ENCODE measurements at regions not wholly inside any gene's neighbourhood (a gene's known extent, or its start where the extent isn't known, plus 50 kb on each side); places are given as distances from the start of the nearest gene placed in this dataset.
A peak's percentile ranks its signal among the peaks of the same experiment; 100 is the strongest.

- Mint-ChIP-seq H3K4me3 (no peak overlapping the region), H3K36me3 (no peaks in the 10 kb centered on the region), H3K27me3 (peaks cover 0 to 6% of the 10 kb centered on the region in 2 donors), H3K27ac (no peak overlapping the region), H3K4me1 (no peaks in the 10 kb centered on the region), H3K9me3 (no peaks in the 10 kb centered on the region)
- DNase-seq: no peak
- no peak for ATAC-seq (replicated peaks)
Measured at GRCh38 chr4:54554339-54554990, 103.3 kb upstream of the KIT start.

DNA sequence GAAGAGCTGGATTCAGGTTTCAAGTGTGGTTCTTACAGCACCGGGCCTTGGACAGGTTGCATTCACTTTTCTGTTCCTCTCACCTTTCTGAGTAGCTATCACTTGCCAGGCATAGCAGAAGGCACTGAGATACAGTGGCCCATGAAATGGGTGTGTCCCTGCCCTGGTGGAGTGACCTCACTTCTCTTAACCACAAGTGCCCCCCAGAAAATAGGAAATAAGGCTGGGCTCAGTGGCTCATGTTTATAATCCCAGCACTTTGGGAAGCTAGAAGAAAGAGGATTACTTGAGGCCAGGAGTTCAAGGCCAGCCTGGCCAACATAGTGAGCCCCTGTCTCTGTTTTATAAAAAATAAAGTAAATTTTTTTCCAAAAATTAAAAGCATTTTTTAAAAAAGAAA is 101.7 kb upstream of the KIT start:
- ATAC-seq (replicated peaks): no peak
- H3K36me3 Mint-ChIP-seq: no peaks in the 10 kb centered on the region
- DNase-seq: no peak
- H3K27ac Mint-ChIP-seq: no peak overlapping the region
- H3K4me1 Mint-ChIP-seq: no peaks in the 10 kb centered on the region
- H3K9me3 Mint-ChIP-seq: no peaks in the 10 kb centered on the region
- H3K4me3 Mint-ChIP-seq: no peak overlapping the region
- peaks cover 0 to 6% of the 10 kb centered on the region in 2 donors for H3K27me3 Mint-ChIP-seq

DNA sequence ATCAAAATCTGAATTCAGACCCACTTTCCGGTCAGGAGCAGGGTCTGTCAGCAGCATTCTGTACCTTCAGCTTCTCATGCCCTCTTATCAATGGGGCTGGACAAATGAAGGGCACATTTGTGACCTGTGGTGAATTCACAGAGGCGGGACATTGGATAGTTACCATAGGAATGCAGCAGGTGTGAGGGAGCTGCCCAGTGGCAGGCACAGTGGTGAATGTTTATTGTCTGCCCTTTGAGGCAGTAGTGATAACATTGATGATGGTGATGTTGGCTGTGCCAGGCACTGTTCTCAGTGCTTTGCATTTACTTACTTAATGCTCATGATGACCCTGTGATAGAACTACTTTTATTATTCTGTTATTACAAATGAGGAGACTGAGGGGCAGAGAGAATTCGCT is 101.2 kb upstream of the KIT start:
- Mint-ChIP-seq H3K4me3 (no peak overlapping the region), H3K27ac (no peak overlapping the region), H3K4me1 (no peaks in the 10 kb centered on the region), H3K27me3 (peaks cover 0 to 6% of the 10 kb centered on the region in 2 donors), H3K9me3 (no peaks in the 10 kb centered on the region), H3K36me3 (no peaks in the 10 kb centered on the region)
- ATAC-seq (replicated peaks) (no peak), DNase-seq (no peak)

GRCh38 chr4:54558889-54559677 is 98.7 kb upstream of the KIT start:
- H3K27me3 Mint-ChIP-seq: peaks cover 0 to 6% of the 10 kb centered on the region in 2 donors
- H3K4me1 Mint-ChIP-seq: no peaks in the 10 kb centered on the region
- no peak overlapping the region for H3K27ac Mint-ChIP-seq
- H3K4me3 Mint-ChIP-seq: no peak overlapping the region
- DNase-seq: no peak
- H3K9me3 Mint-ChIP-seq: no peaks in the 10 kb centered on the region
- H3K36me3 Mint-ChIP-seq: no peaks in the 10 kb centered on the region
- no peak for ATAC-seq (replicated peaks)

GRCh38 chr4:54560513-54560912 is 97.2 kb upstream of the KIT start:
- H3K27ac Mint-ChIP-seq: no peak overlapping the region
- no peak for DNase-seq
- ATAC-seq (replicated peaks): no peak
- no peaks in the 10 kb centered on the region for H3K36me3 Mint-ChIP-seq
- no peak overlapping the region for H3K4me3 Mint-ChIP-seq
- peaks cover 0 to 6% of the 10 kb centered on the region in 2 donors for H3K27me3 Mint-ChIP-seq
- peaks cover 0 to 2% of the 10 kb centered on the region in 2 donors for H3K4me1 Mint-ChIP-seq
- H3K9me3 Mint-ChIP-seq: no peaks in the 10 kb centered on the region

GRCh38 chr4:54561940-54562339 is 95.8 kb upstream of the KIT start:
- ATAC-seq (replicated peaks): no peak
- Mint-ChIP-seq H3K4me1 (peaks cover 5 to 8% of the 10 kb centered on the region in 2 donors), H3K27ac (no peak overlapping the region), H3K9me3 (no peaks in the 10 kb centered on the region), H3K4me3 (no peak overlapping the region), H3K27me3 (peaks cover 0 to 6% of the 10 kb centered on the region in 2 donors), H3K36me3 (no peaks in the 10 kb centered on the region)
- no peak for DNase-seq

GRCh38 chr4:54566608-54567007 is 91.1 kb upstream of the KIT start:
- ATAC-seq (replicated peaks) (peak in 1 of 2 donors; percentile 14), DNase-seq (no peak)
- H3K27ac Mint-ChIP-seq: no peak overlapping the region
- H3K9me3 Mint-ChIP-seq: no peaks in the 10 kb centered on the region
- no peaks in the 10 kb centered on the region for H3K36me3 Mint-ChIP-seq
- no peak overlapping the region for H3K4me3 Mint-ChIP-seq
- peaks cover 6 to 8% of the 10 kb centered on the region in 2 donors for H3K4me1 Mint-ChIP-seq
- H3K27me3 Mint-ChIP-seq: no peaks in the 10 kb centered on the region

- Mint-ChIP-seq H3K36me3 (no peaks in the 10 kb centered on the region), H3K27ac (no peak overlapping the region), H3K4me3 (no peak overlapping the region), H3K4me1 (peaks cover 6 to 8% of the 10 kb centered on the region in 2 donors), H3K27me3 (no peaks in the 10 kb centered on the region), H3K9me3 (no peaks in the 10 kb centered on the region)
- DNase-seq (no peak), ATAC-seq (replicated peaks) (no peak)
Measured at GRCh38 chr4:54567327-54567726, 90.4 kb upstream of the KIT start.

DNA sequence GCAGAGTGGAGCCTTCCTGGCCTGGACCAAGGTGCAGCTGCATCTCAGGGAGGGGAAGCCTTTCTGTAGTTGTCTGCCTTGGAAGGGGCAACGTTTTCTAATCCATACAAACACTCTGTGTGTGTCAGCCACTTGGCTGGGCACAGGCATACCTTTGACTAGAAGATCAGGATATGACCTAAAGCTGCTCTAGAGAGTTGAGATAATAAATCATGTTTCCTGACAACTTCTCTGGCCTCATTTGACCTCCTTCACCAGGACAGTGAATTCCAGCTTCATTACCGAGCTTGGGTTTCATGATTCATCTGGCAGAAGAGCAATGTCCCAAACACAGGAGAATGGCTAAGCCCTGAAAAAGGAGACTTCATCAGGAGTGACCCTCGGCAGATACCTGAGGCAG is 89.6 kb upstream of the KIT start:
- H3K27ac Mint-ChIP-seq: no peak overlapping the region
- ATAC-seq (replicated peaks) (no peak), DNase-seq (no peak)
- no peaks in the 10 kb centered on the region for H3K27me3 Mint-ChIP-seq
- no peaks in the 10 kb centered on the region for H3K36me3 Mint-ChIP-seq
- H3K9me3 Mint-ChIP-seq: no peaks in the 10 kb centered on the region
- H3K4me1 Mint-ChIP-seq: peaks cover 6 to 8% of the 10 kb centered on the region in 2 donors
- H3K4me3 Mint-ChIP-seq: no peak overlapping the region

DNA sequence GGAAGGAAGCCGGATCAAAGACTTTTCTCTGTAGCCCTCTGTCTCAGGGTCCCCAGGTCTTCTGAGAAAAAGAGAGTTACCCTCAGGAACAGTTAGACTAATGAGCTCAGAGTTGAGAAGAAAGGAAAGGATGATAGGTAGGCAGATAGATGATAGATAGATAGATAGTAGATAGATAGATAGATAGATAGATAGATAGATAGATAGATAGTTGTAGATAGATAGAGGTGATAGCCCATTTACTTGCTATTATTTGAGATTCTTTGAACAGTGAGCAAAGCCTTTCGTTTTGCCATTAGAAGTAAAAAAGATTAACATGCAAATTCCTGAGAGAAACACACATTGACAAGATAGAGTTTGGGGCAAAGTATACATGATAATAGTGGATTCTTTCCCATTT is 86.9 kb upstream of the KIT start:
- Mint-ChIP-seq H3K9me3 (peaks cover 0 to 1% of the 10 kb centered on the region in 2 donors), H3K4me1 (peaks cover 6% of the 10 kb centered on the region in 2 donors), H3K36me3 (no peaks in the 10 kb centered on the region), H3K27me3 (no peaks in the 10 kb centered on the region), H3K4me3 (no peak overlapping the region), H3K27ac (no peak overlapping the region)
- ATAC-seq (replicated peaks) (no peak), DNase-seq (no peak)

- Mint-ChIP-seq H3K4me1 (peaks cover 4 to 5% of the 10 kb centered on the region in 2 donors), H3K27ac (no peak overlapping the region)
Measured at GRCh38 chr4:54571293-54572151, 86.2 kb upstream of the KIT start.

GRCh38 chr4:54572152-54572542 is 85.6 kb upstream of the KIT start:
- Mint-ChIP-seq H3K9me3 (peaks cover 0 to 1% of the 10 kb centered on the region in 2 donors), H3K4me3 (no peak overlapping the region), H3K36me3 (no peaks in the 10 kb centered on the region), H3K4me1 (no peaks in the 10 kb centered on the region), H3K27me3 (no peaks in the 10 kb centered on the region), H3K27ac (no peak overlapping the region)
- DNase-seq (no peak), ATAC-seq (replicated peaks) (no peak)

More at GRCh38 chr4:54571293-54572151, 86.2 kb upstream of the KIT start:
- no peak for DNase-seq
- no peak for ATAC-seq (replicated peaks)
- Mint-ChIP-seq H3K4me3 (no peak overlapping the region), H3K9me3 (peaks cover 0 to 1% of the 10 kb centered on the region in 2 donors), H3K27me3 (no peaks in the 10 kb centered on the region), H3K36me3 (no peaks in the 10 kb centered on the region)

DNA sequence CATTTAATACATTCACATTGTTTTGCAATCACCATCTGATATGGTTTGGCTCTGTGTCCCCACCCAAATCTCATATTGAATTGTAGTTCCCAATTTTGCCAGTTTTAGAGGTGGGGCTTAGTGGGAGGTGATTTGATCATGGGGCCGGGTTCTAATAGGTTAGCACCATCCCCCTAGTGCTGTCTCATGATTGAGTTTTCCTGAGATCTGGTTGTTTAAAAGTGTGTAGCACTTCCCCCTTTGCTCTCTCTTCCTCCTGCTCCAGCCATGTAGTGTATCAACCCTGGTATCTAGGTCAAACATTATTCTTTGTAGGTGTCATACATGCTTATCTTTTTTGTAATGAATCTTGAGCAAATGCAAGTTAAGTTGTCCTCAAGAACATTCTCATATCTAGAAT is 83.3 kb upstream of the KIT start:
- no peak for DNase-seq
- no peaks in the 10 kb centered on the region for H3K4me1 Mint-ChIP-seq
- no peaks in the 10 kb centered on the region for H3K36me3 Mint-ChIP-seq
- H3K27me3 Mint-ChIP-seq: no peaks in the 10 kb centered on the region
- peaks cover 0 to 1% of the 10 kb centered on the region in 2 donors for H3K9me3 Mint-ChIP-seq
- H3K4me3 Mint-ChIP-seq: no peak overlapping the region
- no peak for ATAC-seq (replicated peaks)
- no peak overlapping the region for H3K27ac Mint-ChIP-seq

DNA sequence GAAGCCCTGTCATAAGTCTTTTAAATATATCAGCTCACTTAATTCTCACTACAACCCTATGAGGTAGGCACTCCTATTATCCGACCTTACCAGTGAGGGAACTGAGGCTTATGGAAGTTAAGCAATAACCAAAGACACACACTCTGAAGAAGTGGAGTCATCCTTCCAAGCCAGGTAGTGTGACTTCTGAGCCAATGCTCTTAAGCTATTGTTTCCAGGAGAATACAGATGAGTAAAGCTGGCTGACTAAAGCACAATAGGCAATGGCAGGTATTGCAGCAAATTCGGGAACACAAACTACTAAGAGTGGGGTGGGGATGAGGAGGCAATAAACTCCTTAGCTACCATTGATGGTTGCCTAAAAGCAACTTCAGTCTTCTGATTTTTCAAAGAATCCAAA is 81.8 kb upstream of the KIT start:
- H3K9me3 Mint-ChIP-seq: peaks cover 0 to 1% of the 10 kb centered on the region in 2 donors
- DNase-seq (no peak), ATAC-seq (replicated peaks) (no peak)
- no peak overlapping the region for H3K27ac Mint-ChIP-seq
- H3K36me3 Mint-ChIP-seq: no peaks in the 10 kb centered on the region
- H3K4me3 Mint-ChIP-seq: no peak overlapping the region
- H3K4me1 Mint-ChIP-seq: no peaks in the 10 kb centered on the region
- H3K27me3 Mint-ChIP-seq: no peaks in the 10 kb centered on the region

Data from stimulated activated naive B cell treated with anti-CD40 and anti-IgM and Interleukin-4, amounts not matched to agents 10 μg/mL and 1 μg/mL and 100 μg/mL, for 72 hours (primary cell).